ENCODE measurements at regions not wholly inside any gene's neighbourhood (a gene's known extent, or its start where the extent isn't known, plus 50 kb on each side); places are given as distances from the start of the nearest gene placed in this dataset.

DNA sequence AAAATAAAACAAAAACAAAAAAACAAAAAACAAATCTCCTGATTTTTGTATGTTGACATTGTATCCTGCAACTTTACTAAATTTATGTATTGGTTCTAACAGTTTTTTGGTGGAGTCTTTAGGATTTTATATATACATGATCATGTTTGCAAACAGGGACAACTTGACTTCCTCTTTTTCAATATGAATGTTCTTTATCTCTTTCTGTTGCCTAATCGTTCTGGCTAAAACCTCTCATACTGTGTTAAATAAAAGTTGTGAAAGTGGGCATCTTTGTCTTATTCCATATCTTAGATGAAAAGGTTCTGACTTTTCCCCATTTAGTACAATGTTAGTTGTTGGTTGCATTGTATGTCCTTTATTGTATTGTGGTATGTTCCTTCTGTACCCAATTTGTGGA is 261.7 kb upstream of the NOX3 start:
- TF ChIP-seq, protein P1, sequence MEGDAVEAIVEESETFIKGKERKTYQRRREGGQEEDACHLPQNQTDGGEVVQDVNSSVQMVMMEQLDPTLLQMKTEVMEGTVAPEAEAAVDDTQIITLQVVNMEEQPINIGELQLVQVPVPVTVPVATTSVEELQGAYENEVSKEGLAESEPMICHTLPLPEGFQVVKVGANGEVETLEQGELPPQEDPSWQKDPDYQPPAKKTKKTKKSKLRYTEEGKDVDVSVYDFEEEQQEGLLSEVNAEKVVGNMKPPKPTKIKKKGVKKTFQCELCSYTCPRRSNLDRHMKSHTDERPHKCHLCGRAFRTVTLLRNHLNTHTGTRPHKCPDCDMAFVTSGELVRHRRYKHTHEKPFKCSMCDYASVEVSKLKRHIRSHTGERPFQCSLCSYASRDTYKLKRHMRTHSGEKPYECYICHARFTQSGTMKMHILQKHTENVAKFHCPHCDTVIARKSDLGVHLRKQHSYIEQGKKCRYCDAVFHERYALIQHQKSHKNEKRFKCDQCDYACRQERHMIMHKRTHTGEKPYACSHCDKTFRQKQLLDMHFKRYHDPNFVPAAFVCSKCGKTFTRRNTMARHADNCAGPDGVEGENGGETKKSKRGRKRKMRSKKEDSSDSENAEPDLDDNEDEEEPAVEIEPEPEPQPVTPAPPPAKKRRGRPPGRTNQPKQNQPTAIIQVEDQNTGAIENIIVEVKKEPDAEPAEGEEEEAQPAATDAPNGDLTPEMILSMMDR (IDR thresholded peaks at IDR 0.05; ENCODE audit: poor library complexity, severe bottlenecking), result no peak
- no peak for TF ChIP-seq EZH2 (IDR thresholded peaks at IDR 0.05; ENCODE audit: borderline replicate concordance, insufficient read depth, low read length, poor library complexity, severe bottlenecking)

Data from neural cell (in vitro differentiated cells).